SK-N-SH treated with all-trans-retinoic acid at 6 μM for 48 hours (cell line): ENCODE measurements at regions not wholly inside any gene's neighbourhood (a gene's known extent, or its start where the extent isn't known, plus 50 kb on each side); places are given as distances from the start of the nearest gene placed in this dataset.
"Not testable (repeated sequence)": the region's sequence is repeated elsewhere in the genome, so short reads cannot be mapped to it uniquely, and the experiment has no call there.

Source experiments
- ATAC-seq: fragments of 200-7000 bp; cut with Tn5 transposase; 3 replicates; pipeline ENCODE4 v1.9.1; 2020; ENCODE audit warnings: mild to moderate bottlenecking, moderate library complexity
- ARNTL ChIP-seq: fragments of 450-650 bp; formaldehyde crosslinking; IDR thresholded peaks from 2 replicates; pipeline ENCODE4 v1.5.0; 2020; ENCODE audit warnings: low read depth, mild to moderate bottlenecking, moderate library complexity, borderline replicate concordance
- BACH2 ChIP-seq: fragments of 250-450 bp; sonication (Bioruptor Pico); IDR thresholded peaks from 2 replicates; pipeline ENCODE4 v1.9.0; 2021; ENCODE audit warnings: mild to moderate bottlenecking, borderline replicate concordance
- CREB5 ChIP-seq: fragments of 250-450 bp; sonication (Bioruptor Pico); IDR thresholded peaks from 2 replicates; pipeline ENCODE4 v1.5.1; 2020; ENCODE audit warnings: low read depth, mild to moderate bottlenecking, moderate library complexity
- CSDC2 ChIP-seq: fragments of 250-450 bp; sonication (Bioruptor Pico); IDR thresholded peaks from 2 replicates; pipeline ENCODE4 v1.5.0; 2020; ENCODE audit warnings: mild to moderate bottlenecking, moderate library complexity
- ESRRG ChIP-seq: fragments of 250-450 bp; sonication (Bioruptor Pico); IDR thresholded peaks from 2 replicates; pipeline ENCODE4 v1.6.1; 2021; ENCODE audit warnings: mild to moderate bottlenecking
- GLIS3 ChIP-seq: fragments of 250-450 bp; sonication (Bioruptor Pico); IDR thresholded peaks from 2 replicates; pipeline ENCODE4 v1.5.0; 2020; ENCODE audit warnings: mild to moderate bottlenecking, moderate library complexity
- ISL1 ChIP-seq: fragments of 250-450 bp; sonication (Bioruptor Pico); IDR thresholded peaks from 2 replicates; pipeline ENCODE4 v2.1.2; 2022; ENCODE audit warnings: mild to moderate bottlenecking, moderate library complexity
- OSR1 ChIP-seq: fragments of 250-450 bp; sonication (Bioruptor Pico); IDR thresholded peaks from 2 replicates; pipeline ENCODE4 v1.8.0; 2022; ENCODE audit warnings: moderate library complexity, mild to moderate bottlenecking, inconsistent platforms
- POU6F1 ChIP-seq: fragments of 250-450 bp; sonication (Bioruptor Pico); IDR thresholded peaks from 2 replicates; pipeline ENCODE4 v1.8.0; 2021; ENCODE audit warnings: low read depth, mild to moderate bottlenecking, moderate library complexity, borderline replicate concordance
- PPARA ChIP-seq: fragments of 250-450 bp; sonication (Bioruptor Pico); IDR thresholded peaks from 2 replicates; pipeline ENCODE4 v1.5.0; 2020; ENCODE audit warnings: mild to moderate bottlenecking, borderline replicate concordance
- RARB ChIP-seq: fragments of 250-450 bp; sonication (Bioruptor Pico); IDR thresholded peaks from 2 replicates; pipeline ENCODE4 v1.8.0; 2021; ENCODE audit warnings: mild to moderate bottlenecking, moderate library complexity
- SNAI2 ChIP-seq: fragments of 250-450 bp; sonication (Bioruptor Pico); IDR thresholded peaks from 2 replicates; pipeline ENCODE4 v1.5.0; 2020; ENCODE audit warnings: mild to moderate bottlenecking, moderate library complexity
- TCF4 ChIP-seq: fragments of 250-450 bp; sonication (Bioruptor Pico); IDR thresholded peaks from 2 replicates; pipeline ENCODE4 v1.8.0; 2021; ENCODE audit warnings: mild to moderate bottlenecking, moderate library complexity, borderline replicate concordance
- TOX ChIP-seq: fragments of 250-450 bp; sonication (Bioruptor Pico); IDR thresholded peaks from 2 replicates; pipeline ENCODE4 v1.8.0; 2021; ENCODE audit warnings: mild to moderate bottlenecking, moderate library complexity, borderline replicate concordance
- ZC3H10 ChIP-seq: fragments of 250-450 bp; sonication (Bioruptor Pico); IDR thresholded peaks from 2 replicates; pipeline ENCODE4 v1.5.1; 2021; ENCODE audit warnings: mild to moderate bottlenecking, moderate library complexity
- ZFP3 ChIP-seq: fragments of 250-450 bp; sonication (Bioruptor Pico); IDR thresholded peaks from 2 replicates; pipeline ENCODE4 v1.5.0; 2020; ENCODE audit warnings: mild to moderate bottlenecking, moderate library complexity
- ZFP30 ChIP-seq: fragments of 450-650 bp; formaldehyde crosslinking; IDR thresholded peaks from 2 replicates; pipeline ENCODE4 v1.5.0; 2022; ENCODE audit warnings: mild to moderate bottlenecking, moderate library complexity
- ZNF565 ChIP-seq: fragments of 450-650 bp; formaldehyde crosslinking; conservative IDR thresholded peaks from 2 replicates; pipeline ENCODE4 v1.5.0; 2020; ENCODE audit warnings: low read depth, mild to moderate bottlenecking, moderate library complexity
- ZNF70 ChIP-seq: fragments of 450-650 bp; formaldehyde crosslinking; IDR thresholded peaks from 2 replicates; pipeline ENCODE4 v1.5.0; 2020; ENCODE audit warnings: mild to moderate bottlenecking, moderate library complexity
- ZNF8 ChIP-seq: fragments of 450-650 bp; formaldehyde crosslinking; IDR thresholded peaks from 2 replicates; pipeline ENCODE4 v1.5.0; 2020; ENCODE audit warnings: mild to moderate bottlenecking, moderate library complexity
- TF ChIP-seq, protein P1 (sequence below): fragments of 250-450 bp; sonication (Bioruptor Pico); IDR thresholded peaks from 2 replicates; pipeline ENCODE4 v1.5.1; 2021; ENCODE audit warnings: mild to moderate bottlenecking, moderate library complexity
- TF ChIP-seq, protein P2 (sequence below): fragments of 250-450 bp; sonication (Bioruptor Pico); IDR thresholded peaks from 2 replicates; pipeline ENCODE4 v1.5.0; 2020; ENCODE audit warnings: mild to moderate bottlenecking, moderate library complexity
- TF ChIP-seq, protein P3 (sequence below): fragments of 250-450 bp; sonication (Bioruptor Pico); IDR thresholded peaks from 2 replicates; pipeline ENCODE4 v1.8.0; 2020; ENCODE audit warnings: mild to moderate bottlenecking, moderate library complexity, borderline replicate concordance

GRCh38 chr3:137148917-137149316, 191.1 kb downstream of the IL20RB start:
- ATAC-seq = no peak
- TF ChIP-seq ZNF8 (CRISPR knock-in tag) (no peak), ZFP3 (no peak), TOX (no peak), RARB (no peak), GLIS3 (CRISPR knock-in tag) (no peak), CREB5 (CRISPR knock-in tag) (no peak), OSR1 (CRISPR knock-in tag) (no peak), BACH2 (CRISPR knock-in tag) (no peak), ZC3H10 (no peak), PPARA (CRISPR knock-in tag) (no peak), ZNF70 (CRISPR knock-in tag) (no peak), ARNTL (no peak), ZNF565 (CRISPR knock-in tag) (no peak), POU6F1 (CRISPR knock-in tag) (no peak)
- TF ChIP-seq, protein P1, sequence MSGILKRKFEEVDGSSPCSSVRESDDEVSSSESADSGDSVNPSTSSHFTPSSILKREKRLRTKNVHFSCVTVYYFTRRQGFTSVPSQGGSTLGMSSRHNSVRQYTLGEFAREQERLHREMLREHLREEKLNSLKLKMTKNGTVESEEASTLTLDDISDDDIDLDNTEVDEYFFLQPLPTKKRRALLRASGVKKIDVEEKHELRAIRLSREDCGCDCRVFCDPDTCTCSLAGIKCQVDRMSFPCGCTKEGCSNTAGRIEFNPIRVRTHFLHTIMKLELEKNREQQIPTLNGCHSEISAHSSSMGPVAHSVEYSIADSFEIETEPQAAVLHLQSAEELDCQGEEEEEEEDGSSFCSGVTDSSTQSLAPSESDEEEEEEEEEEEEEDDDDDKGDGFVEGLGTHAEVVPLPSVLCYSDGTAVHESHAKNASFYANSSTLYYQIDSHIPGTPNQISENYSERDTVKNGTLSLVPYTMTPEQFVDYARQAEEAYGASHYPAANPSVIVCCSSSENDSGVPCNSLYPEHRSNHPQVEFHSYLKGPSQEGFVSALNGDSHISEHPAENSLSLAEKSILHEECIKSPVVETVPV = no peak
- TF ChIP-seq, protein P2, sequence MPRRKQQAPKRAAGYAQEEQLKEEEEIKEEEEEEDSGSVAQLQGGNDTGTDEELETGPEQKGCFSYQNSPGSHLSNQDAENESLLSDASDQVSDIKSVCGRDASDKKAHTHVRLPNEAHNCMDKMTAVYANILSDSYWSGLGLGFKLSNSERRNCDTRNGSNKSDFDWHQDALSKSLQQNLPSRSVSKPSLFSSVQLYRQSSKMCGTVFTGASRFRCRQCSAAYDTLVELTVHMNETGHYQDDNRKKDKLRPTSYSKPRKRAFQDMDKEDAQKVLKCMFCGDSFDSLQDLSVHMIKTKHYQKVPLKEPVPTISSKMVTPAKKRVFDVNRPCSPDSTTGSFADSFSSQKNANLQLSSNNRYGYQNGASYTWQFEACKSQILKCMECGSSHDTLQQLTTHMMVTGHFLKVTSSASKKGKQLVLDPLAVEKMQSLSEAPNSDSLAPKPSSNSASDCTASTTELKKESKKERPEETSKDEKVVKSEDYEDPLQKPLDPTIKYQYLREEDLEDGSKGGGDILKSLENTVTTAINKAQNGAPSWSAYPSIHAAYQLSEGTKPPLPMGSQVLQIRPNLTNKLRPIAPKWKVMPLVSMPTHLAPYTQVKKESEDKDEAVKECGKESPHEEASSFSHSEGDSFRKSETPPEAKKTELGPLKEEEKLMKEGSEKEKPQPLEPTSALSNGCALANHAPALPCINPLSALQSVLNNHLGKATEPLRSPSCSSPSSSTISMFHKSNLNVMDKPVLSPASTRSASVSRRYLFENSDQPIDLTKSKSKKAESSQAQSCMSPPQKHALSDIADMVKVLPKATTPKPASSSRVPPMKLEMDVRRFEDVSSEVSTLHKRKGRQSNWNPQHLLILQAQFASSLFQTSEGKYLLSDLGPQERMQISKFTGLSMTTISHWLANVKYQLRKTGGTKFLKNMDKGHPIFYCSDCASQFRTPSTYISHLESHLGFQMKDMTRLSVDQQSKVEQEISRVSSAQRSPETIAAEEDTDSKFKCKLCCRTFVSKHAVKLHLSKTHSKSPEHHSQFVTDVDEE (CRISPR knock-in tag) = no peak
- TF ChIP-seq, all 23 proteins: peak for 0

- no peak for ATAC-seq
- no peak for TF ChIP-seq CREB5 (CRISPR knock-in tag)
- no peak for TF ChIP-seq ZNF8 (CRISPR knock-in tag)
- no peak for TF ChIP-seq TCF4 (CRISPR knock-in tag)
- TF ChIP-seq ZNF565 (CRISPR knock-in tag) = no peak
- TF ChIP-seq ZC3H10 = no peak
- no peak for TF ChIP-seq TOX
- no peak for TF ChIP-seq CSDC2
- TF ChIP-seq, protein P3, sequence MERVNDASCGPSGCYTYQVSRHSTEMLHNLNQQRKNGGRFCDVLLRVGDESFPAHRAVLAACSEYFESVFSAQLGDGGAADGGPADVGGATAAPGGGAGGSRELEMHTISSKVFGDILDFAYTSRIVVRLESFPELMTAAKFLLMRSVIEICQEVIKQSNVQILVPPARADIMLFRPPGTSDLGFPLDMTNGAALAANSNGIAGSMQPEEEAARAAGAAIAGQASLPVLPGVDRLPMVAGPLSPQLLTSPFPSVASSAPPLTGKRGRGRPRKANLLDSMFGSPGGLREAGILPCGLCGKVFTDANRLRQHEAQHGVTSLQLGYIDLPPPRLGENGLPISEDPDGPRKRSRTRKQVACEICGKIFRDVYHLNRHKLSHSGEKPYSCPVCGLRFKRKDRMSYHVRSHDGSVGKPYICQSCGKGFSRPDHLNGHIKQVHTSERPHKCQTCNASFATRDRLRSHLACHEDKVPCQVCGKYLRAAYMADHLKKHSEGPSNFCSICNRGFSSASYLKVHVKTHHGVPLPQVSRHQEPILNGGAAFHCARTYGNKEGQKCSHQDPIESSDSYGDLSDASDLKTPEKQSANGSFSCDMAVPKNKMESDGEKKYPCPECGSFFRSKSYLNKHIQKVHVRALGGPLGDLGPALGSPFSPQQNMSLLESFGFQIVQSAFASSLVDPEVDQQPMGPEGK (CRISPR knock-in tag) = no peak
- no peak for TF ChIP-seq ZNF70 (CRISPR knock-in tag)
- TF ChIP-seq POU6F1 (CRISPR knock-in tag) = no peak
- no peak for TF ChIP-seq GLIS3 (CRISPR knock-in tag)
- TF ChIP-seq RARB = no peak
- TF ChIP-seq, protein P1 = no peak
- no peak for TF ChIP-seq ISL1 (CRISPR knock-in tag)
- TF ChIP-seq SNAI2 (CRISPR knock-in tag) = no peak
- no peak for TF ChIP-seq ESRRG (CRISPR knock-in tag)
- TF ChIP-seq ZFP30 (CRISPR knock-in tag) = no peak
- no peak for TF ChIP-seq ZFP3
- TF ChIP-seq BACH2 (CRISPR knock-in tag) = no peak
These were observed 193.0 kb downstream of the IL20RB start for GRCh38 chr3:137150825-137151224.

GRCh38 chr3:137153046-137153445, 195.3 kb downstream of the IL20RB start:
- ATAC-seq = not testable (repeated sequence)
